ENCODE measurements at regions not wholly inside any gene's neighbourhood (a gene's known extent, or its start where the extent isn't known, plus 50 kb on each side); places are given as distances from the start of the nearest gene placed in this dataset.
"Not testable (repeated sequence)": the region's sequence is repeated elsewhere in the genome, so short reads cannot be mapped to it uniquely, and the experiment has no call there.

DNA sequence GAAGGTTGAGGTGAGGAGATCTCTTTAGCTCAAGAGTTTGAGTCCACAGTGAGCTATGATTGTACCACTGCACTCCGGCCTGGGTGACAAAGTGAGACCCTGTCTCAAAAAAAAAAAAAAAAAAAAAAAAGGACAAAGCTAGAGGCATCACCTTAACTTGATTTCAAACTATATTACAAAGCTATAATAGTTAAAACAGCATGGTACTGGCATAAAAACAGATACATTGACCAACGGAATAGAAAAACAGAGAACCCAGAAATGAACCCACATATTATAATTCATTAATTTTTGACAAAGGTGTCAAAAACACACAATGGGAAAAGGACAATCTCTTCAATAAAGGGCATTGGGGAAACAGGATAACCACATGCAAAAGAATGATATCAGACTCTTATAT lies 50.8 kb upstream of the MBOAT1 start:
- no peak for DNase-seq (ENCODE audit: low read depth in 2 of 2)

DNA sequence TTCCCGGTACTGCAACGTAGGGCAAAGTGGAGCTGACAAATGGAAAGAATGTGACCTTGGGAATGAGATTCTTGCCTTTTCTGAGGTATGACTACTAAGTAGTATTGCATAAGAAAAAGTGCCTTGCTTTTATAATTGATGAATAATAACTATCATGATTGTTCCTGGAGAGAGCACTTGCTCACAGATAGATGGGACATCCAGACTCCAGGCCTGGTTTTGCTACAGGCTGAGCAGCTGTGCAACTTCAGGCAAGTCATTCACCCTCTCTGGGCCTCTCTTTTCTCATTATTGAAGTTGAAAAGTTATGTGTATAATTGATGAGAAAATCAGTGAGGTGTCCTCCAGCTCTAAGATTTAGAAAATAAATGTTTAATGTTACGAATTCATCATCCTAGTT lies 53.6 kb upstream of the MBOAT1 start:
- DNase-seq (ENCODE audit: low read depth in 2 of 2): no peak

DNA sequence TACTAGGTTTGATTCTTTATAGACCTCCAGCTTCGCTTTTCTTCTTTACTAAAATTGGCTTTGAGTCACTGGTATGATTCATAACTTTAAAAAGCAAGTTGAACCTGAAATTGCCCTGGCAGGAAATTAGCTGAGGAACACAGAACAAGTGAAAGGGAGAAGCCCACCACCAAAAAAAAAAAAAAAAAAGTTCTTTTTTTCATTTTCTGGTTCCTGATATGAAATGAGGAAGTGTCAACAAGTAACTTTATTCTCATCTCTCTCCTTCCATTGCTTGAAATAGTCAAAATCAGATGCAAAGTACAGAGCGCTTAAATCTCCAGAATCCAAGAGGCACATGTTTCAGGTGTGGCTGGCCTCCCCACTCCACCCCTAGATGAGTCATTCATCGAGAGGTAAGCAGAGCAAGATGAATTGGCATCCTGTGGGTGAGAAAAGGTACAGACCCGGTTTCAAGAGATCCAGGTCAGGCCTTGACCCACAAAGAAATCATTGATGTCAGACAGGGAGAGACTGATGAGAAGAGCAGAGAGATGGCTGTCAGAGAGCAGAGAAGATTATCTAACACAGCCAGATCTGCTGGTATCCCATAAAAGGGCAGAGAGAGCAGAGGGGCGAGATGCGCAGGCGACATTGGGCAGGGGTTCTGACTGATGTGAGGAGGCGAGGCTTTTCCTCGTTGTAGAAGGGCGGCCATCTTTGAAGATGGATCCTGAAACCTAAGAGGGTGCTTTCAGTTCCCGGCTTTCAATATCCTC lies 54.8 kb upstream of the MBOAT1 start:
- no peak for DNase-seq (ENCODE audit: low read depth in 2 of 2)

DNA sequence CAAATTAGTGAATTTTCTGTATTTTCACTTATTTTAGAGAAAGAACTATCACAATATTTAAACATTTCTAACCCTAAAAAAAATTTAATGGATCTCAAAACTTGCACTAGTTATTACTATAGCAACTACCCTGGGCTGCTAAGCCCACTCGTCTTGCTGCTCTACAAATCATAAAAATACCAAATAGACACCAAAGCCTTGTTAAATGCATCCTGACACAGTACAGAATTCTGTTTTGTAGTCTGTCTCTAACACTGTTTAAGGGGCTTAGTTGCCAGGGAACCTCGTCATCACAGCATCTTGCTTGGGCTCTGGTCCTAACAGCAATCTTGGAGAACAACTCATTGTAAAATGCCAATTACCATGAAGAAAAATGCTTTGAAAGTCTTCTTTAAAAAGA lies 56.9 kb upstream of the MBOAT1 start:
- DNase-seq (ENCODE audit: low read depth in 2 of 2): no peak

DNA sequence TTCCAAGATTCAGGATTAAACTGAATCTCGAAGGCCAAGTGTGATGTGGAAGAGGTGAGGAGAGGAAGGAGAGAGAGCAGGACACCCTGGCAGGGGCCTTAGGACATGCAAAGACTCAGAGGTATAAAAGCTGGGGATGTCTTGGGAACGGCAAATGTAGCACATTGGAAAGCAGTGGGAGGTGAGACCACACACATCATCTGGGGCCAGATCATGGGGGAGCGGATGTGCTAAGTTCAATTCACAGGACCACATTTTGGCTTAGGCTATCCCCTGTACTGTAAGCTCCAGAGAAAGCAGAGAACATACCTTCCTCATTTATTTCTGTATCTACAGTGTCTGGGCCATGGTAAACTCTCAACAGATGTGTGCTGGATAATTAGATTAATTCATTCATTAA lies 59.5 kb upstream of the MBOAT1 start:
- no peak for DNase-seq (ENCODE audit: low read depth in 2 of 2)

DNA sequence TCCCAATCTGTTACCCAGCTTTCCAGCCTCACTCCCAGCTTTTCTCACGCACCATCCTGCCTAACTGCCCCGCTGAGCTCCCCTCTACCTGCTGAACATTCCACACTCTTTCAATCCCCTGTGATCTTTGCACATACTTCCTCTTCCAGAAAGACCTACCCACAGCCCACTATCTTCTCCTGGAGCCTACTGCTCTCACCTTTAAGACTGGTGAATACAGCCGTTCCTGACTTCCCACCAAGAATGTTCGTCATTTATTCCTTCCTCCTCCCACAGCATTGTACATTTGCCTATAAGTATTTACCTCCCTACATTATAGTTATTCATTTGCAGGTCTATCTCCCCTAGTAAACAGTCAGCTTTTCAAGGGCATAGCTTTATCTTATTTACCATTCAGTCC lies 61.9 kb upstream of the MBOAT1 start:
- DNase-seq (ENCODE audit: low read depth in 2 of 2): no peak

DNA sequence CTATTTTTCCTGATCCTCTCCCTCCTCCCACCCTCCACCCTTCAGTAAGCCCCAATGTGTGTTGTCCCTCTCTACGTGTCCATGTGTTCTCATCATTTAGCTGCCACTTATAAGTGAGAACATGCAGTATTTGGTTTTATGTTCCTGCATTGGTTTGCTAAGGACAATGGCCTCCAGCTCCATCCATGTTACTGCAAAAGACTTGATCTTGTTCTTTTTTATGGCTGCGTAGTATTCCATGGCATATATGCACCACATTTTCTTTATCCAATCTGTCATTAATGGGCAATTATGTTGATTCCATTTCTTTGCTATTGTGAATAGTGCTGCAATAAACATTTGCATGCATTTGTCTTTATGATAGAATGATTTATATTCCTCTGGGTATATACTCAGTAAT lies 63.6 kb upstream of the MBOAT1 start:
- DNase-seq (ENCODE audit: low read depth in 2 of 2): not testable (repeated sequence)

DNA sequence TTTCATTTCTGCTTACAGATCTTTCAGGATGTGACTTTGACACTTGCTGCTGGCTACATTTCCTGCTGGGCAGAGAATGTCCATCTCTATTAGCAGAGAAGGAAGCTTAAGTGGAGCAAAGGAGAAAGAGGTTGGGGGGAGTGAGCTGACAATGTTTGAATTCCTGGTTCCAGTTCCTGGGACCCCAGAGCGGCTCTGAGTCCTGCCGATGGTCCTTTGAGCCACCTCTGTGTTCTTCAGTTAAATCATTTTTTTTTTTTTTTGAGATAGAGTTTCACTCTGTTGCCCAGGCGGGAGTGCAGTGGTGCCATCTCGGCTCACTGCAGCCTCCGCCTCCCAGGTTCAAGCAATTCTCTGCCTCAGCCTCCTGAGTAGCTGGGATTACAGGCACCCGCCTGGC lies 65.5 kb upstream of the MBOAT1 start:
- not testable (repeated sequence) for DNase-seq (ENCODE audit: low read depth in 2 of 2)

DNA sequence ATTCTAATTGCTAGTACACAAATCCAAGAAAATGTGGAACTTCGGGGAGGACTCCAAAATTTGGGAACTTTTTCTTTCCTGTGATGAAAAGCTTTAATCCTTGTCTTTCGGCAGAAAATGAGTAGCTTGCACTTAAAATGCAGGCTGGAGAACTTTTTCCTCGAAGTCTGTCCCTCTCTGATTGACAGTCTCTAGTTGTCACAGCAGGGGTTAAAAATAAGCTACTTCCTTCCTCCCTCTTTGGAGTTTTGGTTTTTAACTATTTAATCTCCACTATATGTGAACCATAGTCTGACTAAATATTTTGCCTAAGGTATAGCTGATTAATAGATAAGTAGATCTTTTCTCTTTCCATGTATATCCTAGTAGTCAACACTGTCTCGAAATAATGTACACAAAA lies 66.8 kb upstream of the MBOAT1 start:
- DNase-seq (ENCODE audit: low read depth in 2 of 2): no peak

DNA sequence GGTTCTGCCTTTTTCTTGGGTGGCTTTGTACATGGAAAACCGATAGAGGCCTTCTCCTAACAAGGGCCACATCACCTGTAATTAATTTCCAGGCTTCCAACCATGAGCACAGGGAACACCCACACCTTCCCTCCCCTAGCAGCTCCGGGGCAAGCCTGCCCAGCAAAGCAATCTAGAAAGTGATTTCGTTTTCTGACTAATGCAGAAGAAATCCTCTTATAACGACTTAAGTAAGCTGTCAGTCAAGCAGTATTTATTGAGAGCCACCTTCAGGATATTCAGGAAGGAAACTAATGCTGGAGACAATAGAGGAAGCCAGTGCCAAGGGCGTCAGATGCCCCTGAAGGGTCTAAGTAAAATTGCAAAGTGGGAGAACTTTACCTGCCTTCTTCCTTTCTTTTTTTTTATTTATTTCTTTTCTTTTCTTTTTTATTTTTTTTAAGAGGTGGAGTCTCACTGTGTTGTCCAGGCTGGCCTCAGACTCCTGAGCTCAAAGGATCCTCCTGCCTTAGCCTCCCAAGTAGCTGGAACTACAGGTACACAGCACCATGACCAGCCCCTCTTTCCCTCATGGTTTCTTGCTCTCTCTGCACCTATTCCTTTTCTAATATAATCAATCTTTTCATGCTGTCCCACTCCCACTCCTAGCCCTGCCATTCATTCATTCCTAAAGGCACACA lies 67.5 kb upstream of the MBOAT1 start:
- no peak for DNase-seq (ENCODE audit: low read depth in 2 of 2)

DNA sequence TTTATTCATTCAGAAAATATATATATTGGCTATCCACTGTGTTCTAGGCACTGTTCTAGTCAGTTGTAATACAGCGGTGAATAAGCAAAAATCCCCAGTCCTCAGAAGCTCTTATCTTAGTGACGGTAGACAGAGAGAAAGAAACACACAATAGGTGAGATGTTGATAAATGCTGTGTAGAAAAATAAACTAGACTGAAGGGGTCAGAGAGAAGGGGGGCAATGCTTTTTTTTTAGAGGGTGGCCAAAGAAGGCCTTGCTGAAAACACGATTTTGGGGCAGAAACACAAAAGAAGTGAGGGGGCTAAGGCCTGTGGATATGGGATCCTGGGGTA lies 68.0 kb upstream of the MBOAT1 start:
- no peak for DNase-seq (ENCODE audit: low read depth in 2 of 2)

DNA sequence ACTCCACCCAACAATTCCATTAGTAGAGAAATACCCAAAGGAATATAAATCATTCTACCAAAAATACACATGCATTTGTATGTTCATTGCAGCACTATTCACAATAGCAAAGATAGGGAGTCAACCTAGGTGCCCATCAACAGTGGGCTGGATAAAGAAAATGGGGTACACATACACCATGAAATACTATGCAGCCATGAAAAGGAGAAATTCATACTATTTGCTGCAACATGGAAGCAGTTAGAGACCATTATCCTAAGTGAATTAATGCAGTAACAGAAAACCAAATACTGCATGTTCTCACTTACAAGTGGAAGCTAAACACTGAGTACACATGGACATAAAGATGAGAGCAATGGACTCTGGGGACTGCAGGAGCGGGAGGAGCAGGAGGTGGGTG lies 72.4 kb upstream of the MBOAT1 start:
- DNase-seq (ENCODE audit: low read depth in 2 of 2): no peak

DNA sequence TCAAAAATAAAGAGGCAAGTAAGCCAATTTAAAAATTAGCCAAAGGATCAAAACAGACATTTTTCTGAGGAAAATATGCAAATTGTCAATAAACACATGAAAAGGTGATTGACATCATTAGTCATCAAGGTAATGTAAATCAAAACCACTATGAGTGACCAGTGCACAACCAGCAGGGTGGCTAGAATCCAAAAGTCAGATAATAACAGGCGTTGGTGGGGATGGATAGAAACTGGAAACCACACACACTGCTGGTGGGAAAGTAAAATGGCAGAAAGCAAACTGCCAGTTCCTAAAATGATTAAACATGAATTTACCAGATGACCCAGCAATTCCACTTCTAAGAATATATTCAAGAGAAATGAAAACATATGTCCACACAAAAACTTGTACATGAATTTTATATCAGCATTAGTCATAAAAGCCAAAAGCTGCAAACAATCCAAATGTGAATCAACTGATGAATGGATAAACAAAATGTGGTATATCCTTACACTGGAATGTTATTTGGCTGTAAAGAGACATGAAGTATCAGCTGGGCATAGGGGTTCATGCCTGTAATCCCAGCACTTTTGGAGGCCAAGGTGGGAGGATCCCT lies 74.8 kb upstream of the MBOAT1 start:
- DNase-seq (ENCODE audit: low read depth in 2 of 2): no peak

DNA sequence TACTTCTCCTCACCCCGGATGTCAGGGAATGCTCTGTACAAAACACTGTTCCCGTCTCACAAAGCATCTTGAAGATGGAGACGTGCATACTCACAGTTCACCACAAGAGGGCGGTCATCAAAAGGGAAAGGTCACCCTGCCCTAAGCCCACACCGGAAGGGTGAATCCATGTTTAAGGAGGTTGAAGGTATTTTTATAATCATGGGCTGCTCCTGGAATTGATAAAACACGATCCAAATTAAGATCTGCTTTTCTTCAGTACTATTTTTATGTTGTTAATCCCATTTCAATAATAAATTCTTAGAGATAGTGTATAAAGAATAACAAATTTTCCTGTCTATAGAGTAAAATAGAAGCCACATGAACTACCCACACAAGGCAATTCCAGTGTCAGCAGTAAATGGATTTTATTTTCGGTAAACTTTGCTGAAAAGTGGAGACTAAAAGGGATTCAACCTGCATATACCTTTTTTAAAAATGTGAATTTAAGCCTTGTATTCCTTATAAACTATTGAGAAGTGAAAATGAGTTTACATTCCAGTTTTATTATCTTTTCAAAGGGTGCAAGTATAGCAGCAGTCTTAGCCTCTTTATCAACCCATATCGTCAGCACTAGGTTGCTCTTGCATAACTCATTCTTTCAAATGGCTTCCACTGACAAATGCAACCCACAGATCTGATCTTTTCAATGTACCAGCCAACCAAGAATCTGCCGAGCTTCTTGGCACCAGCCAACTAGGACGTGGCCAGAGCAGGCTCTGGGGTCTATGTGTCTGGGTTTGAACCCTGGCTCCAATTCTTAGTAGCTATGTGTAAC lies 79.7 kb upstream of the MBOAT1 start:
- peak; percentile 43 to 70 for DNase-seq (ENCODE audit: low read depth in 2 of 2)

DNA sequence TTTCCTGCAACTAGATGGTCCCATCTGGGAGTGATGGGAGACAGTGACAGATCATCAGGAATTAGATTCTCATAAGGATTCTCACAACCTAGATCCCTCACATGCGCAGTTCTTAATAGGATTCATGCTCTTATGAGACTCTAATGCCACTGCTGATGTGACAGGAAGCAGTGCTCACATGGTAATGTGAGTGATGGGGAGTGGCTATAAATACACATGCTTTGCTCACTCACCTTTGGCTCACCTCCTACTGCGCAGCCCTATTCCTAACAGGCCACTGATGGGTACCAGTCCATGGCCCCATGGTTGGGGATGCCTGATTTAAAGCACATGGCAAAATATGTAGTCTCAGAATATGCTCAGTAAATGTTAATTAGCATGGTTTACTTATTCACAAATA lies 80.6 kb upstream of the MBOAT1 start:
- no peak for DNase-seq (ENCODE audit: low read depth in 2 of 2)

DNA sequence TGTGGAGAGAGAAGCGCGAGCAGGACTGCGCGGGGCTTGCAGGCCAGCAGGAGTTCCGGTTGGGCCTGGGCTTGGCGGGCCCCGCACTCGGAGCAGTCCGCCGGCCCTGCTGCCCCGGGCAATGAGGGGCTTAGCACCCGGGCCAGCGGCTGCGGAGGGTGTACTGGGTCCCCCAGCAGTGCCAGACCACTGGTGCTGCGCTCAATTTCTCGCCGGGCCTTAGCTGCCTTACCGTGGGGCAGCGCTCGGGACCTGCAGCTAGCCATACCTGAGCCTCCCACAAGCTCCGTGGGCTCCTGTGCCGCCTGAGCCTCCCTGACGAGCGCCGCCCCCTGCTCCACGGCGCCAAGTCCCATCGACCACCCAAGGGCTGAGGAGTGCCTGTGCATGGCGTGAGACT lies 89.0 kb upstream of the MBOAT1 start:
- no peak for DNase-seq (ENCODE audit: low read depth in 2 of 2)

DNA sequence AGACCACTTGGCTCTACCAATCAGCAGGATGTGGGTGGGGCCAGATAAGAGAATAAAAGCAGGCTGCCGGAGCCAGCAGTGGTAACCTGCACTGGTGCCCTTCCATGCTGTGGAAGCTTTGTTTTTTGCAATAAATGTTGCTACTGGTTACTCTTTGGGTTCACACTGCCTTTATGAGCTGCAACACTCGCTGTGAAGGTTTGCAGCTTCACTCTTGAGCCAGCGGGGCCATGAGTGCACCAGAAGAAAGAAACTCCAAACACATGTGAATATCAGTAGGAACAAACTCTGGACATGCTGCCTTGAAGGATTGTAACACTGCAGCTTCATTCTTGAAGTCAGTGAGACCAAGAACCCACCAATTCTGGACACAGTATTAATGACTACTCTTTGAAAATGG lies 89.9 kb upstream of the MBOAT1 start:
- DNase-seq (ENCODE audit: low read depth in 2 of 2): no peak

DNA sequence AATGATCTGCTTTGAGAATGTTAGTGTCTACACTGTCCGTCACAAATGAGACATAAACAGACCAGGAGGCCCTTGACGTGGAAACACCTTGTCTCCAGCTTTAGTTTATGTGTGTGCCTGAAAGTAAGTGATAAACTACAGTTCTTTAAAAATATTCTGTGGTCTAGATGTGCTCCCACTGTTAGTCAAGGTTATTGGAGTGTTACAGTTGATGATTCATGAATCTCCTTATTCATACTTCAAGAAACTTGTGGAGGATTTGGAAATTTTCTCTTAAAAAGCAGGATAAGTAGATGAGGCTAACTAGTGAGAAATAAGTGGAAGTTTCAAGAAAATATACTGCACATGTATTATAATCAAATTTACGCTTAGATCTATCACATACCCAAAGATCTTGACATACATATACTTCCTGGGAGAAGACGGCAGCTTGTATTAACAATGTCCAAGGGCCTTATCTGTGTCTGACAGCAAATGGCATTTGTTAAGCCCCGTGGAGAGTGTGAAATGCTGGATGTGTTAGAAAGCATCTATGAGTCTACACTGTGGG lies 90.5 kb upstream of the MBOAT1 start:
- DNase-seq (ENCODE audit: low read depth in 2 of 2): no peak

DNA sequence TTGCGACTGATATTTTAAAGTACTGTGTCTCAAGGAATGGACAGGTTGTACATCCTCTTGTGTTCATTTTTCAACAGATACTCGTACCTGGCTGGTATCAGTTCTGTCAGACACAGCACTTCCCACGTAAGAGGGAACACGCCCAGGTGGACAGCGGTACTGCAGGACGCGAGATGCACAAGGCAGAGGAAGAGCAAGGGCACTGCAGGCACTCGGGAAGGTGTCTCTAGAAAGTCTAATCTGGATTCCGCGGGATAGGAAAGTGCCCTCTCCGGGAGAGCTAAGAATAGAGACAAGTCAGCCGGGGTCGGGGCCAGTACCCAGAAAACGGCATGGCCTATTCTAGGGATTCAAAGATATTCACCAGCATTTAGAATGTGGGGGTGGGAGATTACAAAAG lies 94.2 kb upstream of the MBOAT1 start:
- no peak for DNase-seq (ENCODE audit: low read depth in 2 of 2)

DNA sequence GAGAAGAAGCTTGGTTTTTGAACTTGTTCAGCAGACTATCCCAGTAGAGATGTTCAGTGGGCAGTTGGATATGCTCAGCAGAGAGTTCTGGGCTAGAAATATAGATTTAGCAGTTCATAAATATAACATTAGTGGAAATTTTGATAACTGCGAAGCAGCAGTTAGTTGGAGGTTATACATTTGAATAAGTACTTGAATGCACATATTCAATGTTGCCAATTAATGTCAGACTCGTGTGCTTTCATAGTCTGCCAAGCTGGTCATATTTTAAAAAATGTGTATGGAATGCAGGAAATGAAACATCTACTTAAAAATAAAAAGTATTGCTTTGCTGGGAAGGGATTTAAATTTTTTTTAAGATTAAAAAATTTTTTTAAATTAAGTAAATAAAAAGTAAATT lies 92.5 kb upstream of the E2F3 start:
- no peak for DNase-seq (ENCODE audit: low read depth in 2 of 2)

DNA sequence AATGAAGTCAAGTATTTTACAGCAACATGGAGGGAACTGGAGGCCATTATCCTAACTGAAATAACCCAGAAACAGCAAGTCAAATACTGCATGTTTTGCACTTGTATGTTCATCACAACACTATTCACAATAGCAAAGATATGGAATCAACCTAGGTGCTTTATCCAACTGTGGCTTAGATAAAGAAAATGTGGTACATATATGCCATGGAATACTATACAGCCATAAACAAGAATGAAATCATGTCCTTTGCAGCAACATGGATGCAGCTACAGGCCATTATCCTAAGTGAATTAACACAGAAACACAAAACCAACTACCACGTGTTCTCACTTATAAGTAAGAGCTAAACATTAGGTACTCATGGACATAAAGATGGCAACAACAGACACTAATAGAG lies 91.5 kb upstream of the E2F3 start:
- DNase-seq (ENCODE audit: low read depth in 2 of 2): no peak

DNA sequence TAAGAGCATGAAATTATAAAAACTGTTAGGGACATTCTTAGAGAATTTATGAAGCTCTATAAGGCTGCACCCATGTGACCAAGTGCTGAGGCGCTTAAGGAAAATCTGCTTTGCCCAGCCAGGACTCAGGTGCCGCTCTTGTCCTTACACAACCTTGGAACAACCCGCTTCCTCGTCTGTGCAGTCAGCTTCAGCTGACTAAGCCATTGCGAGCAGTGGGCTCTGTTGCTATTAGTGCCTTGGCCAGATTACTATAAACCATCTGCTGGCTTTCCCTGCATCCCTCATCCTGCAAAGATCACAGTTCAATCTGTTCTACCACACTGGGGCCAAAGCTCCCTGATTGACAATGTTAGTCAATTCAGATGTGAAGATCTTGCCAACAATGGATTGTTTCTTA lies 89.1 kb upstream of the E2F3 start:
- no peak for DNase-seq (ENCODE audit: low read depth in 2 of 2)
